ENCODE measurements at regions not wholly inside any gene's neighbourhood (a gene's known extent, or its start where the extent isn't known, plus 50 kb on each side); places are given as distances from the start of the nearest gene placed in this dataset.

DNA sequence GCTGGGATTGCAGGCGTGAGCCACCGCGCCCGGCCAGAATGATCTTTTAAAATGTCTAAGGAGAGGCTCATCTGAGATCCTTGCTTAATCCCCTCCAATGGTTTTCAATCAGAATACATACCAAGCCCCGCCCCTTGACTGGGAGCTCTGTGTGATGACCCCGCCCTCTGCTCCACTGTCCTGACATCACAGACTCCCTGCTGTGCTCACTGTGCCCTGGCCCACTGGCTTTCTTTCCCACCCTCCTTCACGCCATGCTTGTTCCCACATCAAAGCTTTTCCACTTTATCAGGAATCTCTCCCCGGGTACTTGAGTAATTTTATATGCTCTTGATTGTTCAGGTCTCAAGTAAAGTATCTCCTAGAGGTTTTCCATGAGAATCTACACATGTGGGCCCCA, 762.3 kb upstream of the ID2 start:
- Mint-ChIP-seq H3K27ac (ENCODE audit: unreplicated experiment) (no peak overlapping the region), H3K4me3 (ENCODE audit: unreplicated experiment) (no peak overlapping the region), H3K4me1 (ENCODE audit: low read depth, unreplicated experiment) (no peaks in the 10 kb centered on the region), H3K36me3 (ENCODE audit: insufficient read depth, unreplicated experiment) (no peaks in the 10 kb centered on the region), H3K9me3 (ENCODE audit: unreplicated experiment) (peaks cover 9% of the 10 kb centered on the region), H3K27me3 (ENCODE audit: insufficient read depth, unreplicated experiment) (peaks cover 2% of the 10 kb centered on the region)
- no TSS peak for BruUV-seq (replicated peaks)
- intact Hi-C loops (cut with micrococcal nuclease; ENCODE audit: unreplicated experiment) = no loop called here
- ChIA-PET CTCF (no interaction called here), POLR2A (no interaction called here)
- no peaks in the 10 kb centered on the region for H3K4me1 ChIP-seq
- no peak for DNase-seq
- H3K27me3 ChIP-seq (replicated peaks; ENCODE audit: control insufficient read depth, insufficient read depth, low read length) = no peaks in the 10 kb centered on the region
- no peak overlapping the region for H3K4me3 ChIP-seq (ENCODE audit: low read depth, low read length)
- no peaks in the 10 kb centered on the region for H3K36me3 ChIP-seq (ENCODE audit: control insufficient read depth, insufficient read depth, low read length)
- TF ChIP-seq, protein P1, sequence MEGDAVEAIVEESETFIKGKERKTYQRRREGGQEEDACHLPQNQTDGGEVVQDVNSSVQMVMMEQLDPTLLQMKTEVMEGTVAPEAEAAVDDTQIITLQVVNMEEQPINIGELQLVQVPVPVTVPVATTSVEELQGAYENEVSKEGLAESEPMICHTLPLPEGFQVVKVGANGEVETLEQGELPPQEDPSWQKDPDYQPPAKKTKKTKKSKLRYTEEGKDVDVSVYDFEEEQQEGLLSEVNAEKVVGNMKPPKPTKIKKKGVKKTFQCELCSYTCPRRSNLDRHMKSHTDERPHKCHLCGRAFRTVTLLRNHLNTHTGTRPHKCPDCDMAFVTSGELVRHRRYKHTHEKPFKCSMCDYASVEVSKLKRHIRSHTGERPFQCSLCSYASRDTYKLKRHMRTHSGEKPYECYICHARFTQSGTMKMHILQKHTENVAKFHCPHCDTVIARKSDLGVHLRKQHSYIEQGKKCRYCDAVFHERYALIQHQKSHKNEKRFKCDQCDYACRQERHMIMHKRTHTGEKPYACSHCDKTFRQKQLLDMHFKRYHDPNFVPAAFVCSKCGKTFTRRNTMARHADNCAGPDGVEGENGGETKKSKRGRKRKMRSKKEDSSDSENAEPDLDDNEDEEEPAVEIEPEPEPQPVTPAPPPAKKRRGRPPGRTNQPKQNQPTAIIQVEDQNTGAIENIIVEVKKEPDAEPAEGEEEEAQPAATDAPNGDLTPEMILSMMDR (IDR thresholded peaks at IDR 0.05; ENCODE audit: insufficient read depth in 1 of 2, low read depth in 1 of 2, low read length in 1 of 2, severe bottlenecking in 1 of 2, unreplicated experiment in 1 of 2) = no peak
- no peaks in the 10 kb centered on the region for H3K9me3 ChIP-seq

DNA sequence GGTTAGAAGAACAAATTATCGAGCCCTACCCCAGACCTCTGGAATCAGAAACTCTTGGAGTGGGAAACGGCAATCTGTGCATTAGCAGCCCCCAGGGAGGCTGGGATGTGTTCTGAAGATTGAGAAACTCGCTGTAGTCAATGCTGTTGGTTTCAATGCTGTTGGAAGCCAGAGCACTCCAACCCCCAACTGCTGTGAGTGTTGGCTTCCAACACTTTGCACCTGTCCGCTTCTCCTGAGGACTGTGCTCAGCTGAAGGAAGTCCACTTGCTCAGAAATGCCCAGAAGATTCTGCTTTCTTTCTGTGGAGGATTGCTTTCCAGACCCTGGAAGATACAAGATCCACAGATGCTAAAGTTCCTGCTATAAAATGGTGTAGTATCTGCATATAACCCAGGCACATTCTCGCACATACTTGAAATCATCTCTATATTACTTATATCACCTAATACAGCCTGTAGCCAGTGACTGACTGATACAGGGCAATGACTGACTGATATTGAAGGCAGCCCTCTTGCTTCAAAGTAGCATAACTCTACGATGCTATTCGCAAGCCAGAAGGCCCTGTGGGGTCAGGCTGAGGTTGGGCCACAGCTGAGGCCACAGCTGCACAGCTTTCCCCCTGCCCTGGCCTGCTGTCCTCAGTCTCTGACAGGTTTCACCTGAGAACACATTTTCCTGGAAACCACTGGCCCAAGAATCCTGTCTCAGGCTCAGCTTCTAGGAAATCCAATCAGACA, 757.7 kb upstream of the ID2 start:
- TF ChIP-seq, protein P1 (IDR thresholded peaks at IDR 0.05; ENCODE audit: insufficient read depth in 1 of 2, low read depth in 1 of 2, low read length in 1 of 2, severe bottlenecking in 1 of 2, unreplicated experiment in 1 of 2) = no peak
- Mint-ChIP-seq H3K36me3 (ENCODE audit: insufficient read depth, unreplicated experiment) (no peaks in the 10 kb centered on the region), H3K27me3 (ENCODE audit: insufficient read depth, unreplicated experiment) (peaks cover 2% of the 10 kb centered on the region), H3K9me3 (ENCODE audit: unreplicated experiment) (peaks cover 8% of the 10 kb centered on the region), H3K4me3 (ENCODE audit: unreplicated experiment) (no peak overlapping the region), H3K27ac (ENCODE audit: unreplicated experiment) (no peak overlapping the region), H3K4me1 (ENCODE audit: low read depth, unreplicated experiment) (no peaks in the 10 kb centered on the region)
- H3K4me3 ChIP-seq (ENCODE audit: low read depth, low read length) = no peak overlapping the region
- H3K9me3 ChIP-seq = no peaks in the 10 kb centered on the region
- ChIA-PET CTCF (no interaction called here), POLR2A (no interaction called here)
- no peaks in the 10 kb centered on the region for H3K36me3 ChIP-seq (ENCODE audit: control insufficient read depth, insufficient read depth, low read length)
- BruUV-seq (replicated peaks) = no TSS peak
- intact Hi-C loops (cut with micrococcal nuclease; ENCODE audit: unreplicated experiment) = no loop called here
- H3K27me3 ChIP-seq (replicated peaks; ENCODE audit: control insufficient read depth, insufficient read depth, low read length) = no peaks in the 10 kb centered on the region
- DNase-seq = no peak
- H3K4me1 ChIP-seq = no peaks in the 10 kb centered on the region

DNA sequence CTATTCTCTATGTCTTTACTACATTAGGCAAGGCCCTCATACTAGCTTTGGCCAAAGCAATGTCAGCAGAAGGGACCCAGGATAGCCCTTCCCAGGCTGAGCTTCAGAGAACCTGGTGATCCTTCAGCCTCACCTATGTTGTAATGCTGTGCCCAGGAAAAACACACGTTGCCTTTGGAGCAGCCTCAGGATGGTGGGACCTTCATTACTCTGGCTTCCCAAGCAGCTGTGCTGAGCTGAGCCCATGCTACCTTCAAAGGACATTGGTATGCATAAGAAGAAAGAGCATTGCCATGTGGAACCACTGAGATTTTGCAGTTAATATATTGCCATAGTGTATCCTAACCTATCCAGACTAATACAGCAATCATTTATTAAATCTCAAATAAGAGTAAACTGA, 756.4 kb upstream of the ID2 start:
- H3K27me3 ChIP-seq (replicated peaks; ENCODE audit: control insufficient read depth, insufficient read depth, low read length) = no peaks in the 10 kb centered on the region
- intact Hi-C loops (cut with micrococcal nuclease; ENCODE audit: unreplicated experiment) = no loop called here
- no peaks in the 10 kb centered on the region for H3K4me1 ChIP-seq
- no peaks in the 10 kb centered on the region for H3K36me3 ChIP-seq (ENCODE audit: control insufficient read depth, insufficient read depth, low read length)
- Mint-ChIP-seq H3K27me3 (ENCODE audit: insufficient read depth, unreplicated experiment) (peaks cover 4% of the 10 kb centered on the region), H3K4me3 (ENCODE audit: unreplicated experiment) (no peak overlapping the region), H3K4me1 (ENCODE audit: low read depth, unreplicated experiment) (no peaks in the 10 kb centered on the region), H3K36me3 (ENCODE audit: insufficient read depth, unreplicated experiment) (no peaks in the 10 kb centered on the region), H3K27ac (ENCODE audit: unreplicated experiment) (no peak overlapping the region), H3K9me3 (ENCODE audit: unreplicated experiment) (no peaks in the 10 kb centered on the region)
- ChIA-PET CTCF (no interaction called here), POLR2A (no interaction called here)
- BruUV-seq (replicated peaks) = no TSS peak
- H3K4me3 ChIP-seq (ENCODE audit: low read depth, low read length) = no peak overlapping the region
- TF ChIP-seq, protein P1 (IDR thresholded peaks at IDR 0.05; ENCODE audit: insufficient read depth in 1 of 2, low read depth in 1 of 2, low read length in 1 of 2, severe bottlenecking in 1 of 2, unreplicated experiment in 1 of 2) = no peak
- H3K9me3 ChIP-seq = no peaks in the 10 kb centered on the region
- no peak for DNase-seq

Measured in Caco-2 (cell line).